RKO (cell line): ENCODE measurements at regions not wholly inside any gene's neighbourhood (a gene's known extent, or its start where the extent isn't known, plus 50 kb on each side); places are given as distances from the start of the nearest gene placed in this dataset.

Experiments used
- DNase-seq: peaks from one replicate; pipeline ENCODE4 v3.0.0-alpha.2; 2016; ENCODE audit warnings: low spot score

- no peak for DNase-seq
These were observed 111.4 kb upstream of the SPRY2 start for GRCh38 chr13:80452279-80452678.

DNA sequence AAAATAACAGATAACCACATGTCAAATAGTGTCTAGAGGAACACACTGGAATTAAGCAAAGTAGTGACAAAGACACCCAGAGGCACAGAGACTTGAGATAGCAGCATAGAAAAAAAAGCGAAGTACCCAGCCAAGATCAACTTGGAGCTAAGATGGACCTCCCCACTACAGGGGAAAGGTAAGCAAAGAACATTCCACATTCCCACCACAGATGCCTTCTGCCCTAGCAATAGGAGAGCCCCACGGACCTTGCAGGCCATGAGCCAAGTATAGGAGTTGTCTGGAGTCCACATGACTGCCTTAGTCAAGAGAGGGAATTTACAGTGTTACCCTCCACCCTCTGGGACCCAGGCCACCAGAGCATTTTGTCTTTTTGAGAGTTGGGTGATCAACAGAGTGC, 110.7 kb upstream of the SPRY2 start:
- DNase-seq, result no peak

- DNase-seq, result no peak
These were observed 109.5 kb upstream of the SPRY2 start for GRCh38 chr13:80450386-80450785.

DNA sequence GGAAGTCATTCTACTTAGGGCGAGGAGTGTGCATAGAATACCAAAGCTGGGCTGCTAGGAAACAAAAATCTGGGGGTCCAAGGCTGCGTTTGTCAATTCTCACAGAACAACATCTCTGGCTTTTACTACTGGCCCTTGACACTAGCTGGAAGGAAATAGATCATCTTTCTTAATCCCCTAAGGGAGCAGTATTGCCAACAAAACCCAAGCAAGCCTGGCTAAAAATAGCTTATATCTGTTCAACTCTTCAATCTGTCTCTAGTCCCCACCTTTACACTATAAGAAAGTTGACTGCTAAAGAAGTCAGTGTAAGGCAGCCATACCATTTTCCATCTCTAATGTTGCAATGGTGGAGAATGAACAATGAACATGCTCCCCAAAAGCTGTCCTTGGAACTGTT, 107.8 kb upstream of the SPRY2 start:
- no peak for DNase-seq

DNA sequence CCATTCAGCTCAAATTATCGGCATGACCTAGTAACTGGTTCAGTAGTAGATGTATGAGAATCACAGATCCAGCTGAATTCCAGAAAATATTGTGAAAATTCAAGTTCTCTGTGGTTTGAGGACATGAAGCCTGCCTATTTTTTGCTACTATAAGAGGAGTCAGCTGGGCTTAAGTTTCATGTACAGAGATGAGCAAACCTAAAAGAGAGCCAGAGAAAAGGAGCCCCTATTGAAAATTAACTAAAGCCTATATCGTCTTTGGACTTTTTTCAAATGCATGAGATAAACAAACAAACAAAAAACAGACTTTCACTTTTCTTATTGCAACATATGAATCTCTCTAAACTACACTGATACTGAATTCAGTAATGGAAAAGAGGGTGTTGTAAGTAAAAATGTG, 106.8 kb upstream of the SPRY2 start:
- no peak for DNase-seq

DNA sequence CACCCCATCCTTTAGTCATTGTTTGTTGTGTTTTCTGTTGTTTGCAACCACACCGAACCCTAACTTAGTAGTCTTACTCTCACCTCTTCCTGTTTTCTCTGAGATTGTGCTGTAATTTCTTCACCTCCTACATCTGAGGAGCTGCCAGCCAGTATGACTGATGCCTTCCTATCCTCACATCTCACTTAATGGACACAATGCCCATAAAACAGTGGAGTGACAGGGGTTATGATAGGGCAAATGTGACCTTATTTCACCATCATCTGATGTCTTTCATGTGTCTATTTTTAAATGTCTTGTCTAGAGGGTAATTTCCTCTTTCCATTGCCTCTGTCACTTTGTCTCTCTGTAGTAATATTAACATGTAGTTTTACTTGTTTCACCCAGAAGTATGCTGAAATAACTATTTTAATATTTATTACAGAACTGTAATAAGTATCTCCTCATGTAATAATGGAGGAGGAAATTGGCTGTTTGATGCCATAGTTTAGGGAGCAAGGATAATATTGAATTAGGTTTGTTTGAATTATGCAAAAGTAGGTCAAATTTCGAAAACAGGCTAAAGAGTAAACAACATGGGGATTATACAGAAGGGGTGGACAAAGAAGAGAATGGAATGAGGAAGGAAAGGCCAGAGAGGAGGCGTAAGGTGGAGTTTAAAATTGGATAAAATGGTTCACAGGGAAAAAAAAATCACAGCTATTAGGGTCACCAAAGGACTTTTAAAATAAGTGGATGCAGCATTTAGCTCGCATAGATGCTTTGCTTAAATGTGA, 103.5 kb upstream of the SPRY2 start:
- no peak for DNase-seq

- DNase-seq, result no peak
These were observed 101.7 kb upstream of the SPRY2 start for GRCh38 chr13:80442609-80443008.

DNA sequence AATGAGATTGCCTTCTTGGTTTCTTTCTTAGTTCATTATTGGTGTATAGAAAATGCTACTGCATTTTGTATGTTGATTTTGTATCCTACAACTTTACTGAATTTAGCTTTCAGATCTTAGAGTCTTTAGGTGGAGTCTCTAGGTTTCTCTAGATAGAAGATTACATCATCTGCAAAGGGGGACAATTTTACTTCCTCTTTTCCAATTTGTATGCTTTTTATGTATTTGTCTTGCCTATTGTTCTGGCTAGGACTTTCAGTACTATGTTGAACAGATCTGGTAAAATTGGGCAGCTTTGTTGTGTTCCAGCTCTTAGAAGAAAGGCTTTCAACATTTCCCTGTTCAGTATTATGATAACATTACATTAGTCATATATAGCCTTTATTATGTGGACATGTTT, 101.0 kb upstream of the SPRY2 start:
- DNase-seq, result no peak

DNA sequence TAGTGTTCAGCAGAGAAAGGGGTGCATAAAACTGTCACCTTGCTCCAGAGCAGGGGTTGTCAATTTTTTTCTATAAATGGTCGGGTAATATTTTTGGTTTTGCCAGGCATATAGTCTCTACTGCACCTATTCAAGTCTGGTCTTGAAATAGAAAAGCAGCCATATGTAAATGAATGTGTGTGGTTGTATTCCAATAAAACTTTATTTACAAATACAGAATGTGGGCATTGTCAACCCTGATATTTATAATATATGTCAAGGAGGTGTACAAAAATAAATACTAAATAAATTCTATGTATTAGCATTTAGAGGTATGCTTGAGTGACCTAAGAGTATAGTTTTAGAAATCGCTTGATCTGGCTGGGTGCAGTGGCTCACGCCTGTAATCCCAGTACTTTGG, 97.6 kb upstream of the SPRY2 start:
- no peak for DNase-seq

- no peak for DNase-seq
These were observed 96.3 kb upstream of the SPRY2 start for GRCh38 chr13:80437231-80437630.

DNA sequence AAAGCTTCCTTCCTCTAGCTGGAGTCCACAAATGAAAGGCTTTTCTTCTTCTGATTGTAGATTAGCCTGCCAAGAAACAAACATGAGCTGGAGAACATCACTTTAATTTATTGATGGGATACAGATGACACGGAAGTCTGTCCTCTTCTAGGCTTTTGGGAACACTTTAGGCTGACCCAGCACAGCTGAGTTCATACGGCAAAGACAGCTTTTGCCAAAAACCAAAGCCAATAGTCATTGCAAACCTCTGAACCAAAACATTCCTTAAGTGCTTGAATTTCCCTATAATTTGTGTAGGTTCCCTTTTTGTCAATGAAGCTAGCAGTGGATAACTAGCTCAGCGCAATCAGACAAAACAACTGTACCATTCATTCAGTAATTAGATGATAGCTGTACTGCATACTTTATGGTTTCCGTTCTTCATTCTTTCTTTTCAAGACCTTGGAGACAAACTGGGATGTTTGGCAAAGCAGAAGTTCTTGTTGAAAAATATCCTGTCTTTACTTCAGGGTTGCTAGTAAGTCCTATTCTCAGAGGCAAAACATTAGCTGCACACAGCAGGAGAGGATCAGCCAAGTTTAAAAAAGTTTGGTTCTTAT, 95.7 kb upstream of the SPRY2 start:
- no peak for DNase-seq

- no peak for DNase-seq
These were observed 89.6 kb upstream of the SPRY2 start for GRCh38 chr13:80430561-80430960.

GRCh38 chr13:80428349-80429096, 87.6 kb upstream of the SPRY2 start:
- no peak for DNase-seq

GRCh38 chr13:80419416-80419815, 78.5 kb upstream of the SPRY2 start:
- DNase-seq, result no peak

DNA sequence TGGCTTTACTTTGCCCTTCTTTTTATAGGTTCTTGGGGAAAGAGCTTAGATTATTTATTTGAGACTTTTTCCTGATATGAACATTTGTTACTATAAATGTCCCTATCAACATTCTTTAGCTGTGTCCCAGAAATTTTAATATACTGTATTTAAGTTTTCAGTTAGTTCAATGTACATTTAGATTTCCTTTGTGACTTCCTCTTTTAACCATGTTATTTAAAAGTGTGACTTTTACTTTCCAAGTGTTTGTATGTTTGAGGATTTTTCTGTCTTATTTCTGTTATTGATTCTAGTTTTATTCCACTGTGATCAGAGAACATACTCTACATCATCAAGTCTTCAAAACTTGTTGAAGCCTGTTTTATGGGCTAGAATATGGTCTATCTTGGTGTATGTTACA, 72.7 kb upstream of the SPRY2 start:
- no peak for DNase-seq

GRCh38 chr13:80408270-80408669, 67.3 kb upstream of the SPRY2 start:
- no peak for DNase-seq

- no peak for DNase-seq
These were observed 60.0 kb upstream of the SPRY2 start for GRCh38 chr13:80400865-80401426.

DNA sequence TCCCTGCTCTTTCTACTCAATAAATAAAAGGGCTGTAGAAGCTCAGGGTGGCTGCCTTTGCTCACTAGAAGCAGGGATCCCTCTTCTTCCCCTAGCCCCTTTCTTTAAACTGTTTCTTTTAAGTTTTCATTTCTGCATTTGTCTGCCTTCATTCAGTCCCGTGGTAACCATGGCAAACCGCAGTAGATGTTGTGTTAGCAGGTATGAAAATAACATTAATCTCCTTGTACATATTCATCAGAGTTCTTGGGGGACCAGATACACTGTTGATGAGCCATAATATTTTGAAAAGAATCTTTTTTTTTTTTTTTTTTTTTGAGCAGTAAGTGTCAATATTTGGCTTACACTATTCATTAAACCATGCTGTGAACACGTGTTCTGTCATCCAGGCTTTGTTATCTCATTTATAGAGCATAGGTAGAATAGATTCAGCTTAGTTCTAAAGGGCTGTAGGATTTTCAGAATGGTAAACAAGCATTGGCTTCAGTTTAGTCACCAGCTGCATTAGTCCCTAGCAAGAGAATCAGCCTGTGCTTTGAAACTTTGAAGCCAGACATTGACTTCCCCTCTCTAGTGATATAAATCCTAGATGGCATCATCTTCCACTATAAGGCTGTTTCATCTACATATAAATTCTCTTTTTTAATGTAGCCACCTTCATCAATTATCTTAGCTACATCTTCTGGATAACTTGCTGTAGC, 59.4 kb upstream of the SPRY2 start:
- no peak for DNase-seq

- no peak for DNase-seq
These were observed 58.6 kb upstream of the SPRY2 start for GRCh38 chr13:80399340-80400163.
